ENCODE measurements at regions not wholly inside any gene's neighbourhood (a gene's known extent, or its start where the extent isn't known, plus 50 kb on each side); places are given as distances from the start of the nearest gene placed in this dataset.
"Not testable (repeated sequence)": the region's sequence is repeated elsewhere in the genome, so short reads cannot be mapped to it uniquely, and the experiment has no call there.

DNA sequence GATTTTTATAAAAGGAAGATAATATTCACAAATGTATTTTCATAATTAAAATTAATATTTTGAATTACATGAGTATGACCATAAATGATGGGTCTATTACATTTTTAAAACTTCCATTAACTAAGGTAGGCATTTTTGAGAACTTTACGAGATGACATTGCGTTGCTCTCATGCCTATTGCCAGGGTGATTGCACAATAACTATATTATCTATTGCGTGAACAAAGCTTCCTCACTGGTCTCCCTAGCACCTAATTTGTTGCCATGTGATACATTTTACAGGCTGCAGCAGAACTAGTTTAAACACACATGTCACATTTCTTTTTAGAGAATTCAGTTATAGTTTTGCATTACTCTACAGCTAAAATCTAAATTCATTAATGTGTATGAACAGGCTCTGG is 289.7 kb upstream of the GRID2 start:
- DNase-seq: no peak

DNA sequence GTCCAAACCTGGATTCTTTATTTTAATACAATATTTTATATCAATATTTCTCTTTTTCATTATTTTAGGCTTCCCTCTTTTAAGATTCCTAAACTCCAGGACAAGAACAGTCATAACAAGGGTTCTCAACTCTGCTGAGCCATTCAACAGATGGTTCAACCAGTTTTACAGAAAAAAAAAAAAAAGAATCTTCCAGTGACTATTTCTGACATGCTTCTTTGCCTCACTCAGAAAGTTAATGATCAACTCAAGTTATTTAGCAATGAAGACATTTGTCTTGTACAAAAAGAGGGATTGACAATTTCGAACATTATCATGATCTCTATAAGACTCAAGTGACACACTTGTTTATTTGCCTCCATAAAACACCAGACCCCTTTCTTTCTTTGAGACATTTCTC is 282.6 kb upstream of the GRID2 start:
- DNase-seq: no peak

DNA sequence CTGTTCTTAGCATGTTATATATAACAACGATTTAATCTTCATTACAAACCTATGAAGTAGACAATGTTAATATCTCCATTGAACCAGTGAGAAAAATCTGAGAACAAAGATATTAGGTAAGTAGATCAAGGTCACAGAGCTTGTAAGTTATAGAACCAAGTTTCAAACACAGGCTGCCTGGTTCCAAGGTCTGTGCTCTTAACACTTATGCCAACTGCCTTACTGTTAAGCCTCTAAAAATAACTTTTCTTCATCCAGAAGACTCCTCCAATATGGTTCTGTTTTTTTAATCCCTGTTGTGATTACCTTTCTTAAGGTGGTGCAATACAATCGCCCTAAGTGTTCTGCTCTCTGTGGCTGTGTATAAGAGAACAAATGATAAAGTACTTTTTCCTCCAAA is 282.0 kb upstream of the GRID2 start:
- no peak for DNase-seq

DNA sequence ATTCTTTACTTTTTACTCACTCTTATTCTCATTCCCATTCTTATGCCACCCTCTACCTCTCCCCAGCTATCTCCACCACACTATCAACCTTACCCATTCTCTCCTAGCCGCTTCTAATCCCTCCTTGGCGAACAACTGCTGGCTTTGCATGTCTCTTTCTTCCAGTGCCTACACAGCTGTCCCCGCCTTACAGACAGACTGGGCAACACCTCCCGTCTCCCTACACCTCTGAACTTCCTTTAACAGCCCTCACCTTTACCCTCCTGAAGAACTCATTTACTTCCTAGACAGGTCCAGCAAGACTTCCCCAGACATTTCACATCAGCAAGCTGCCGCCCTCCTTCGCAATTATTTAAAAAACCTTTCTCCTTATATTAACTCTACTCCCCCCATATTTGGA is 274.9 kb upstream of the GRID2 start:
- DNase-seq: not testable (repeated sequence)

DNA sequence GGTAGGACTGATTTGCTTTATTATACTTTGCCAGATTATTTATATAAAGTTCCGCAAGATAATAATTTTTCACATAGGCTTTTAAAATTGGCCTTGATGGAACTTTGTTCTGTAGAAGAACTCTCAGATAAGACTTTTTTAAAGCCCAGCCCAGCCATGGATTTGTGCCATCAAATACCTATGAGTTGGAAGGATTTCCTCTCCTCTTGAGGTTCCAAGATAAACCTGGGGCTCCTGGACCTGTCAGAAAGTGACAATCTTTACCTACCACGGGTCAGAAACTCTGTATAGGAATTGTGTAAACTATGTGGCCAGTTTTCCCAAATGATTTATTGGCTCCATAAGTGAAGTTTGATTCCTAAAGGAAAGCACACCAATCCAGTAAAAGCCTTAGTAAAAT is 271.9 kb upstream of the GRID2 start:
- no peak for DNase-seq

DNA sequence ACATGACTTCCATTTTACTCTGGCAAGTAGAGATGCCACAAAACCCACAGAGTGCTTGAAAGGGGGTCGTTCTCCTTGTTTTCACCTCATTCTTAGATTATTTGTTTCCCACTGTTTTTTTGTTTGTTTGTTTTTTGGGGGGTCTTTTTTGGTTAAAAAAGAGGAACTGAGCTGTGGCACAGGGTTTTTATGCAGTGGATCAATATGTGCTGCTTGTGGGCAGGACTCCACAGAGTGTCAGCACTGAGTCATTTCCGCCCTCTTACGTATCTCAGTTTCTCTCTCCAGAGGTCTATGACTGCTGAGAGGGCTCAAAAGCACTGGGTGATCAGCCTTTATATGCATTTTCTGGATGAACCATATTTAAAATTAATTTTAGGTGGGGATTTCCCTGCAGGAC is 268.1 kb upstream of the GRID2 start:
- DNase-seq: no peak

DNA sequence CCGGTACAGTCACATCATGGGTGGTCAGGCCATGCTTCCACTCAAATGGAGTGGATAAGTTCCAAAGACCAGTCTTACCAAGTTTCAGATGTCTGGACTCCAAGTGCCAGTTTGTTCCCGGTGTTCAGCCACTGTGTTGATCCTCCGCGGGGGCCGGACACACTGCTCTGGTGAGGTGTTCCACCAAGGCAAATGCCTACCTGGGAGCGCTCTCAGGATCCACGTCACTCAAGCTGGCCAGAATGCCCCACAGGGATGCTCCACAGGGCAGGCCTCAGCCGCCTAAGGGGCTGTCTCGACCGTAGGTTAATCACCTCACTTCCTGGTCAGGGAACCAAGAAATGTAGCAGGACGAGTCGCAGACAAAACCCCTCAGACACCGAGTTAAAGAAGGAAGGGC is 258.0 kb upstream of the GRID2 start:
- DNase-seq: no peak

DNA sequence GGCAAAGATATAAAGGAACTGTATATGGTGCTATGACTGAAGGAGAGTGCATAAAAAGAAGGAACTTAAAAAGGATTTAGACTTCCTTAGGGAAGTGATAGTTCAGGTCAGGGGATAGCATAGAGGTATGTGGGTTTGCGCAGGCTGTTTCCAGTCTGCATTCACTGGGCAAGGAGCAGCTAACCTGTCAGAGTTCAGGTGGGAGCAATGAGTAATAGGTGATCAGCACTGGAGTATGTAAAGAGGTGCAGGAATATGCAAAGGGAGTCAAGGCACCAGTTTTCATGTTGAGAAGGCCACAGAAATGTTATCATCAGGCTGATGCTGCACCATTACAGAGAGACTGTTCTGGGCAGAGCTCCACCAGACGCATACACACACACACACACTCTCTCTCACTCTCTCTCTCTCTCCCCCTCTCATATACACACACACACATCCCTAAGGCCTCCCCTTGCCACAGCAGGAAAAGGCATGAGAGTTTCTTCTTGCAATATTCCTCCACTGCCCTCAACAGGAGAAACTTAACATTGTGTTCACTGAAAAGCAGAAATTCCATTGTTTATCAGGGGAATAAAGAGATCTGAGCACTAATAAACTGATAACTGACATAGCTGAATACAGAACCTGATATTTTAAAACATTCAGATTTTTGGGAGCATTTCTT is 256.4 kb upstream of the GRID2 start:
- peak; percentile 72 for DNase-seq

DNA sequence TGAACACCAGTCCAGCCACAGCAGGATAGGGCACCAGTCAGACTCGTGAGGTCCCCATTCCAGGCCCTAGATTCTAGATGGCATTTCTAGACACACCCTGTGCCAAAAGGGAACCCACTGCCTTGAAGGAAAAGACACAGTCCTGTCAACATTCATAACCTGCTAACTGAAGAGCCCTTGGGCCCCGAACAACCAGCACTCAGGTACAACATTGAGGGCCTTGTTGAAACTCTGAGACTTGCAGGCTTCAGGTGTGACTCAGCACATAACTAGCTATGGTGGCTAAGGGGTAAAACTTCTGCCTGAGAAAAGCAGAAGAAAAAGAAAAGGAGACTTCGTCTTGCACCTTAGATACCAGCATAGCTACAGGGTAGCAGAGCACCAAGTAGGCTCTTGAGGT is 252.9 kb upstream of the GRID2 start:
- DNase-seq: no peak

DNA sequence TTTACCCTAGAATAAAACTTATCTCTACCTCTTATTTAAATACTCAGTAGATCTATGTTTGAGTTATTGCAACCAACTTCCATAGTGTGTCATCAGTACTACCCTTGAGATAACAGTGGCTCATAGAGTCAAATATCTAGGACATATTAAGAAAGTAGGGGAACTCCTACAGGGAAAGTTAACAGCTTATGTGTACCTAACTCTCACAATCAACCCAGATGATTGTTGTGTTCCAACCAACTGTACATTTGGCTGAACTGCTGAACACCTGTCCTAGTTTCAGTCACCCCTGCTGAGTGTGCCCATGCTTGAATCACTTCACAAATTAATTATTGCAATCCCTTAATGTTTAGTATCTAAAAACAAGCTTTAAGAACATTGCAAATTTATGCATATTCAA is 244.2 kb upstream of the GRID2 start:
- no peak for DNase-seq

DNA sequence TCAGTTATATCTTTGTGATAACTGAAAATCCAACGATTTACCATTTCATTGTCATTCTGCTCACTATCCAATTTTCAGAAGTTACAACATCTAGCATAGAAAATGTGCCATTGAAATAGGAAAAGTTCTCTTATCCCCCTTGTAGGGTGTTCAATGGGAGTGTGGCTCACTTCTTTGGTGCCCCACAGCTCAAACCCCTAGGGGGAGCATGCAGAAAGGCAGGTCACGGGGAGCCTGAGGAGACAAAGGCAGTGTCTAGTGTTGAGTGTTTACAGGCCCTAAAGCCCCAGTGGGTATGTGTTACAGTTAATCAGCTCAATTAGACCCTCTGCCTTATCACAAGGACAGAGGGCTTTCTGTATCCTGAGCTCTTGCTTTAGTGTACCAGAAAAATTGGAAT is 243.4 kb upstream of the GRID2 start:
- DNase-seq: no peak

DNA sequence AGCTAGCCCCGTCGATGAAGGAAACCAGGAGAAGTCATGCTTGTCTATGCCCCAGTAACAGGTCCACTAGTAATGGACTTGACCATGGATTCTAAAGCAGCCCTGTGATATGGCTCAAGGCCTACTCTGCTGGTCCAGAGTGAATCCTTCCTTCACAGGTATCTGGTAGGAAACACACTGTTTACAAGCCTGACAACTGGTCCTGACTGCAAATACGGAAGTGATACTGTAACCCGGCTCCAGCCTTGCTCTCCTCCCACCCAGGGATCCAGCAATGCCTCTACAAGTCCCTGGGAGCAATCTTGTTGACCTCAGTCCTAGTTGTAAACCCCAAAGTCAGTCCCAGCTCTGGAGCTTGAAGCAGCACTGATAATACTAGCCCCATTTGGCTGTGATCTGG is 239.2 kb upstream of the GRID2 start:
- no peak for DNase-seq

DNA sequence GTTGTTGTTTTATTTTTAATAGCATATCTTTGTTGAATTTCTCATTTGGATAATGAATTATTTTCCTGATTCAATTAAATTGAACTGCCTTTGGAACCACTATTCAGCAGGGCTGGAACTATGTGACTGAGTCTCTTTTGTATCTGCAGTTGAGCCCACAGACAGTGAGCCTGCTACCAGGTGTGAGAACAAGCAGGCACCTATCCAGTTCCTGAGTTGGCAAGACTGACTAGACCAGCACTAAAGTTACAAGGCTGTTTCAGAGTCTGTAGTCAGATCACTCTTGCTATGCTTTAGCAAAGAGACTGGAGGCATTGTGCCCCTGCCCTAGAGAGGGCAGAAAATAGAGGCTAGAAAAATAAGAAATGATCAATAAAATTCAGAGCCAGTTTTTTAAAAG is 237.3 kb upstream of the GRID2 start:
- DNase-seq: no peak

DNA sequence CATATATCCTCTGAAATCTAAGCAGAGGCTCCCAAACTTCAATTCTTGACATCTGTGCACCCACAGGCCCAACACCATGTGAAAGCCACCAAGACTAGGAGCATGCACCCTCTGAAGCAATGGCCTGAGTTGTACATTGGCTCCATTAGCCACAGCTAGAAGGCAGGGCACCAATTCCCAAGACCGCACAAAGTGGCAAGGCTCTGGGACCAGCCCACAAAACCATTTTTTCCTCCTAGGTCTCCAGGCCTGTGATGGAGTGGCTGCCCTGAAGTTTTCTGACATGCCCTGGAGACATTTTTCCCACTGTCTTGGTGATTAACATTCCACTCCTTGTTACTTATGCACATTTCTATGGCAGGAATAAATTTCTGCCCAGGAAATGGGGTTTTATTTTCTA is 232.2 kb upstream of the GRID2 start:
- no peak for DNase-seq

DNA sequence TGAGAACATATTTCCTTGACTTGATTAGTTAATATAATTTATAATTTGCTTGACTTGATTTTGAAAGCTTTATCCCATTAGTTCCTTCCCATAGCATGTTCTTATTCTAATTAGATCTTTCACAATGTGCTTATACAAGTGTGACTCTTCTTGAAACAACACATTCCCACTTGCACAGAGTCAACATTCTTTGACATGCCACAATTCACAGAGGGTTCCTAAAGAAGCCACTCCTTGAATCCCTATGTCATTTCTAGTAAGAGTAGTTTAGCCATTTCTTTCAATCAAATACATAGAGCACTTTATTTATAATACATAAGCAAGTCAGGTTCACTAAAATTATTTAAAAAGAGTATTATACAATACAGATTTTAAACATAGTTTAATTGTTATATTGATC is 228.9 kb upstream of the GRID2 start:
- DNase-seq: no peak

DNA sequence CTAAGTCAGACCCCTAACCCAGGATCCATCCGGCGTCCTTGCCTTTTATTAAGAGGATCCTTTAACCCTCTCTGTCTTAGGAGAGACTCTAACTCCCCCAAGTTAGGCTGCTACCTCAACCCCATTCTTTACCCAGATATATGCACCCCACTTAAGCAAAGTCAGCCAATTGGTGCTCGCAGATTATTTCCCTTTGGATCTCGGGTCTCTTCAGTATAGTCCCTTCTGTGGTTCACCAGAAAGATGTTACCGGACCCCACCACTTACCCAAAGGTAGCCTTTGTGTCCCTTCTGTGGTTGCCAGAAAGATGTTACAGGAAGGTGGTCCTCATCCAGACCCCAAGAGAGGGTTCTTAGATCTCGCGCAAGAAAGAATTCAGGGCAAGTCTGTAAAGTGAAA is 212.9 kb upstream of the GRID2 start:
- no peak for DNase-seq

DNA sequence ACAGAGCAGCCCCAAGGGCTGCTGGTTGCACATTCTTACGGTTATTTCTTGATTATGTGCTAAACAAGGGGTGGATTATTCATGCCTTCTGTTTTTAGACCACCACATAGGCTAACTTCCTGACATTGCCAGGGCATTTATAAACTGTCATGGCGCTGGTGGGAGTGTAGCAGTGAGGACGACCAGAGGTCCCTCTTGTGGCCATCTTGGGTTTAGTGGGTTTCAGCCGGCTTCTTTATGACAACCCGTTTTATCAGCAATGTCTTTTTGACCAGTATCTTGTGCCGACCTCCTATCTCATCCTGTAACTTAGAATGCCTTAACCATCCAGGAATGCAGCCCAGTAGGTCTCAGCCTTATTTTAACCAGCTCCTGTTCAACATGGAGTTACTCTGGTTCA is 212.4 kb upstream of the GRID2 start:
- DNase-seq: no peak

DNA sequence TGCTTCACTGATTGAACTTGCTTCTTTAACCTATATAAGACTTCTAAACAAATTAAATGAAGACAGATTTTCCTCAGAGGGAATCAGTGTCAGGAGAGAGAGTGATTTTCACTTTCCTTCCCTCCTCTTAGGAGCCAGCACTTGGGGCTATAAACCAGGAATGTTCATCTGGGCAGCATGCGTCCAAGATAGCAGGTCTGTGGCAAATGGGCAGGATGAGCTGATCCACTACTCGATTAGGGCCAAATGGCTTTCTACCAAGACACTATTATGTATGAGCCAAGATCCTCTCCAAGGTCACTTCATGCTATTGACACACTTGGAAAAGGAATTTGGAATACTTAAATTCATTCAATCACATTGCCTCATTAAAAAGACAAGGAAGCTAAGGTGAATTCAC is 203.9 kb upstream of the GRID2 start:
- no peak for DNase-seq

DNA sequence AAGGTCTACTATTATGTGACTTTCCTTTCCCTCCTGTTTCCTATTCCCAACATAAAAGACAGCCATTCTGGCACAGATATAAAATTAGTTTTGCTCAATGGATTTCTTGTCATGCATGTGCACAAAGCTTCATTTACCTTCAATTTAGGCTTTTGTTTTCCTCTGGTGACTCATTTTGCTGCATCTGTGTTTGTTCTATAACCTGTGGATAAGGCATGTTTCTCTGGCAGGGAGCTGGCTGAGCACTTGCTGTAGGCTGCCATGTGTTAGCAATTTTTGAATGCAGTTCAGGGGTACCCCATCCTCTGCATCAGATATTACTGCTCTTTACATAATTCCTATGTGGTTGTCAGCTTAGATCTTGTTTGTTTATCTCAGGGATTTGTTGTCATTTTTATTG is 202.8 kb upstream of the GRID2 start:
- no peak for DNase-seq

DNA sequence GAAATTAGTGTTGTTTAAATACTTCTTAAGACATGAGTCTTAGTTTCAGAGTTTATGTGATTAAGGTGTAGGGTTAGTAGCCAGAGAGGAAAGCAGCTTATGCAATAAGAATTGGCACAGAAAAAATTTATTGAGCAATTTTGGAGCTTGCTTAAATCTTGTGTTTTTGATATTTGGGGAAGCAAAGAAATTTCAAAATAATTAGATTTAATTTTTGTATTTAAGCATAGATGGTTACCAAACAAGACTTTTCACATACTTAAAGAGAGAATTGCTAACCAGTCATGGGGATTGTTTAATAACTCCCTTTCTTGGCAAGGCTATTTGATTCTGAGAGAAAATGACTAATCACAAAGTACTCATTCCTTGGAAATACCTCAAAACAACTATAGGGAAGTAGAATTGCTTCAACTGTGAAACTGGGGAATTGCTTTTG is 202.0 kb upstream of the GRID2 start:
- peak; percentile 49 for DNase-seq

DNA sequence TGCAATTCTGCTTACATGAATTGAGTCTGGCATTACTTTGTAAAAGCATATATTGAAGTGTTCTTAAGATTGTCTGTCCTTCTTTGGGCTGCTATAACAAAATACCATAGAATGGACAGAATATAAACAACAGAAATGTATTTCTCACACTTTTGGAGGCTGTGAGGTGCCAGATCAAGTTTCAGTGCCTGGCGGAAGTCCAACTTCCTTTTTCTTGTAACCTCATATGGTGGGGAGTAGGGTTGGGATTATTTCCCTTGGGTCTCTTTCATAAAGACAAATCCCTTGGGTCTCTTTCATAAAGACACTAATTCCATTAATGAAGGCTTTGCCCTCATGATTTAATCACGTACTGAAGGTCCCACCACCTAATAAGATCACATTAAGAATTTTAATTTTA is 199.3 kb upstream of the GRID2 start:
- DNase-seq: no peak

DNA sequence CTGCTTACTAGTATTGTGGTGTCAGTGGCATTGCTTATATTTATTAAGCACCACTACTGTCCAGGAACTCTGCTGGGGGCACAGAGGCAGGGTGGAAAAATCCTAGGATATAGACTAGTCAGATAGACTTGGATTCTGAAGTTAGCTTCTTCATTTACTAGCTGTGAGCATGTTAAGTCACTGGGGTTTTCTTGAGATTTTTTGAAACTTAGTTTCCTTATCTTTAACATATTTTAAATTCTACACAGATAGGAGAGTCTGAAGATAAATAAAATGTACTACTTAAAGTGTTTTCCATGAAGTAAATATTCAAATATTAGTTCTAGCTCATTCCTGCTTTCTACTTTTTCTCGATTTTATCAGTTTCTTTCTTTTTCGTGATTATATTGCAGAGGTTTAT is 196.9 kb upstream of the GRID2 start:
- no peak for DNase-seq

DNA sequence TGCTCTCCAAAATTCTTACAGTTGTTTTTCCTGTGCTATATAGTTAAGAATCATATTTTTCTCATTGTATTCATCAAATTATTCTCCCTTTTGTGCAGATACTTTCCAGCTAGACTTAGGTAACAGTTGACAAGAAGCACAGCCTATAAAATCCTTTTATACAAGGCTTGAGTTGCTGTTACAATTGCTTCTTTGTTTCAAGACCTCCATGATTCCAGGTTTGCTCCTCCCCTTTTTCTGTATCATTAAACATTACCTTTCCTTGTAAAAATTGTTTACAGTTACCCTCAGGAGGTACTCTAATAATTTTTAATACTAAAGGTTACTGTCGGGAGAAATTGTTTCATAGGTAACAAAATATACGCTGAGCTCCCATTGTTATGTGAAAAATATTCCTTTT is 192.3 kb upstream of the GRID2 start:
- DNase-seq: no peak

DNA sequence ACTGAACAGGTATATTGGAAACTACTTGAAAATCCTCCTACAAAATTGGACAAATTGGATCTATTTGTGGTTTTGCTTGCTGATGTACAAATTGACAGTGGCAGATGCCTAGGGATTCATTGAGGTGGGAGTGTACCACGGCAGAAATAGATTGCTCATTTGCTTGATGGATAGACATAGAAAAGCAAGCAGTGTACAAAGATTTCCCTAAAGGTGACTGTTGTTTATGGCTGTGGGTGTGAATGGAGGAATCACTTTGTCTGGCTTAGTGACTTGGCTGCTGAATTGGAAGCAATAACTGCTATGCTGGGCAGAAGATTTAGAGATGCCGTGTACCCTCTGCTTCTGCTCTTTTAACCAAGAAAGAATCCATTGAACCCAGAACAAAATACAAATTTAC is 191.0 kb upstream of the GRID2 start:
- no peak for DNase-seq

DNA sequence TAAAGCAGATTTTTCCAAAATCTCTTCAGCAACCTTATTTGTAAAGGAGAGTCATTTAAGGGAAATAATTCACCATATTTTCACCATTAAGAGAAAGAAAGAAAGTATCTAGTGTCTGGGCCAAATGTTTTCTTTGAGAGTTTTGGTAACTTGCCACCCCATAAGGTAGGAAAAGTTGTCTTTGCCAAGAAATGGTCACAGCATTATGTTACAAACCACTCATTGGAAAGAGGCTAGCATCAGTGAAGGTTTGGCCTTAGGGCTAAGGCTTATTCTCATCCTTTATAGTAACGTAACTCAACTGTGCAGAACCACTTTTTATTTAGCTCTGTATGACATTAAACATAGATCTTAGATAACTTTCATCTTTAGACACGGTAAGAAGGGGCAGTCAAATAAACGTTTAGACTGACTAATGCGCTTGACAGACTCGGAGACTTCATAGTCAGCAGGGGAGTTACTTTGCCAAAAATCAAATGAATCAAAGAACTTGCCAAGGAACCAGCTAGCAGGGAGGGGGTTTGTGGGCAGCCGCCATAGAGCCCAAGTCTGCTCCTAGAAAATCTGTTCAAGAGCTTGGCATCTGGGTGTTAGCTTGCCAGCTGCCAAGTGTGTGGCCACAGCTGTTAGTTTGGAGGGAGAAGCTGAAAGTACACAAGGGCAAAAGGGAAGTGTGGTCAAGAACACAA is 182.8 kb upstream of the GRID2 start:
- no peak for DNase-seq

All from NCI-H226 (cell line).